ENCODE measurements at regions not wholly inside any gene's neighbourhood (a gene's known extent, or its start where the extent isn't known, plus 50 kb on each side); places are given as distances from the start of the nearest gene placed in this dataset.

GRCh38 chr20:19012676-19013075 lies 199.1 kb downstream of the SCP2D1 start:
- POLR2A ChIA-PET (ENCODE audit: low non-redundant PET): no interaction called here
- CTCF ChIA-PET: interaction anchor here (0.6 kb wide), 1 partner anchor 303 kb away, joined by 3 read pairs; no protein-coding TSS in a partner anchor
- no peak for TF ChIP-seq CTCF (conservative IDR thresholded peaks at IDR 0.05; ENCODE audit: low read depth)
- peak; percentile 26 for DNase-seq (ENCODE audit: low spot score)
- H3K27ac ChIP-seq: no peak overlapping the region

- H3K27ac ChIP-seq: no peak overlapping the region
- DNase-seq (ENCODE audit: low spot score): no peak
- no peak for TF ChIP-seq CTCF (conservative IDR thresholded peaks at IDR 0.05; ENCODE audit: low read depth)
- CTCF ChIA-PET: no interaction called here
- POLR2A ChIA-PET (ENCODE audit: low non-redundant PET): no interaction called here
These were observed 198.5 kb upstream of the SLC24A3 start for GRCh38 chr20:19013907-19014306.

GRCh38 chr20:19015351-19016139 lies 196.9 kb upstream of the SLC24A3 start:
- CTCF ChIA-PET: interaction anchor here (0.6 kb wide), 1 partner anchor 998 kb away, joined by 4 read pairs; no protein-coding TSS in a partner anchor
- POLR2A ChIA-PET (ENCODE audit: low non-redundant PET): interaction anchor here (0.6 kb wide), 1 partner anchor 506 kb away, joined by 3 read pairs; no protein-coding TSS in a partner anchor
- no peak overlapping the region for H3K27ac ChIP-seq
- no peak for DNase-seq (ENCODE audit: low spot score)
- no peak for TF ChIP-seq CTCF (conservative IDR thresholded peaks at IDR 0.05; ENCODE audit: low read depth)

- ChIA-PET POLR2A (ENCODE audit: low non-redundant PET) (interaction anchor here (0.6 kb wide), 1 partner anchor 505 kb away, joined by 3 read pairs; no protein-coding TSS in a partner anchor), CTCF (no interaction called here)
- no peak overlapping the region for H3K27ac ChIP-seq
- DNase-seq (ENCODE audit: low spot score): no peak
- no peak for TF ChIP-seq CTCF (conservative IDR thresholded peaks at IDR 0.05; ENCODE audit: low read depth)
These were observed 196.3 kb upstream of the SLC24A3 start for GRCh38 chr20:19016140-19016497.

- TF ChIP-seq CTCF (conservative IDR thresholded peaks at IDR 0.05; ENCODE audit: low read depth): no peak
- ChIA-PET CTCF (no interaction called here), POLR2A (ENCODE audit: low non-redundant PET) (no interaction called here)
- DNase-seq (ENCODE audit: low spot score): no peak
- no peak overlapping the region for H3K27ac ChIP-seq
These were observed 195.2 kb upstream of the SLC24A3 start for GRCh38 chr20:19017104-19017690.

- TF ChIP-seq CTCF (conservative IDR thresholded peaks at IDR 0.05; ENCODE audit: low read depth): no peak
- no peak for DNase-seq (ENCODE audit: low spot score)
- ChIA-PET CTCF (interaction anchor here (0.6 to 0.7 kb wide), 2 partner anchors 20 to 154 kb away, joined by 4 read pairs; no protein-coding TSS in a partner anchor), POLR2A (ENCODE audit: low non-redundant PET) (no interaction called here)
- H3K27ac ChIP-seq: no peak overlapping the region
These were observed 193.6 kb upstream of the SLC24A3 start for GRCh38 chr20:19018881-19019280.
